Erythroblast (primary cell): ENCODE measurements at regions not wholly inside any gene's neighbourhood (a gene's known extent, or its start where the extent isn't known, plus 50 kb on each side); places are given as distances from the start of the nearest gene placed in this dataset.

Experiments
- DNase-seq, 2 experiments: peaks; one replicate each; lab custom pipeline; 2025; lab: John Stamatoyannopoulos, UW
- GATA1 ChIP-seq: IDR thresholded peaks from 2 replicates; pipeline ENCODE4 v1.6.1; 2011; ENCODE audit warnings: low read depth, mild to moderate bottlenecking, control low read depth, low read length, moderate library complexity
- POLR2A ChIP-seq: IDR thresholded peaks from 2 replicates; pipeline ENCODE4 v1.6.1; 2011; ENCODE audit warnings: mild to moderate bottlenecking, low read length

DNA sequence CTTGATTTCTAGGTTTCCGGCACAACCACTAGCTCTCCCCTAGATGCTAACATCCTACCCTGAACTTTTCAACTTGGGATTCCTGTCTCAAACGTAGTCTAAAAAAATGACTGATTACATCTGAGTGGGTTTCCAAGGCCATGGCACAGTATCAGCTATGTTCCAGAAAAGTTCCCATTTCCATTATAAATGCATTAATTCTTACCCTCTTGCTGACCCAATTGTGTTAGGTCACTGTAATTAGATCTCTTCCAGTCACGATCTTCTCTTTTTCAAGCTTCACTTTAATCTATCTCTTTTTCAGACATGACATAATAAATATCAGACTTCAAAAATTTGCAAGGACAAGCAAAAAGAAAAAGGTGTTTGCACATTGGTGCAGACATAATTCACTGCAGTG is 50.6 kb upstream of the PDE5A start:
- TF ChIP-seq POLR2A (no peak), GATA1 (no peak)
- no peak for DNase-seq

DNA sequence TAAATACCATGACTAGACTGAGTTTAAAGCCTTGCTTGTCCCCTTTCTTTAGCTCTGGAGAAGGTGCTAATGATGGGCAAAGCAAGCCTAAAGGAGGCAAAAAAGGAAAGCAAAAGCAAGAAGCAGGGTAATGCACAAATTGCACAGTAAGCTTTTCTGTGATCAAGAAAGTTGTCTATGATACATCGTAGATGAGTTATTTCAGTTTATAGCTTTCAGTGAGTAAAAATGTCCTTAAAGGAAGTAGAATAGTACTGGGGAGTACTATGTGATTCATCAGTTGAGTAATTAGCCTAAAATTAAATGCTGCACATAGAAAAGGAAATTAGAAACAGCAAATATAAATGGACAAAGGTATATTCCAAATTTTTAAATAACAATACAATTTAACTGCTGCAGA is 50.2 kb upstream of the PDE5A start:
- no peak for TF ChIP-seq GATA1
- no peak for TF ChIP-seq POLR2A
- DNase-seq: no peak
